BLaER1 (cell line): ENCODE measurements at regions not wholly inside any gene's neighbourhood (a gene's known extent, or its start where the extent isn't known, plus 50 kb on each side); places are given as distances from the start of the nearest gene placed in this dataset.

Experiments used
- H3K27ac ChIP-seq: shearing (Covaris generic); formaldehyde crosslinking; 2 replicates; pipeline ENCODE4 v1.8.1; 2022
- H3K27me3 ChIP-seq: shearing (Covaris generic); formaldehyde crosslinking; 2 replicates; pipeline ENCODE4 v1.8.1; 2022
- H3K36me3 ChIP-seq: shearing (Covaris generic); formaldehyde crosslinking; 2 replicates; pipeline ENCODE4 v1.8.1; 2022
- H3K4me1 ChIP-seq: shearing (Covaris generic); formaldehyde crosslinking; 2 replicates; pipeline ENCODE4 v1.8.1; 2022
- H3K4me2 ChIP-seq: shearing (Covaris generic); formaldehyde crosslinking; 2 replicates; pipeline ENCODE4 v1.8.1; 2022
- H3K4me3 ChIP-seq: shearing (Covaris generic); formaldehyde crosslinking; 2 replicates; pipeline ENCODE4 v1.8.1; 2022
- H3K9ac ChIP-seq: shearing (Covaris generic); formaldehyde crosslinking; 2 replicates; pipeline ENCODE4 v1.8.1; 2022
- H3K9me3 ChIP-seq: shearing (Covaris generic); formaldehyde crosslinking; 2 replicates; pipeline ENCODE4 v1.8.1; 2022
- H4K20me1 ChIP-seq: shearing (Covaris generic); formaldehyde crosslinking; 2 replicates; pipeline ENCODE4 v1.8.1; 2022
- Cebpa-rat ChIP-seq: shearing (Covaris generic); IDR thresholded peaks from 2 replicates; pipeline ENCODE4 v1.8.1; 2022

DNA sequence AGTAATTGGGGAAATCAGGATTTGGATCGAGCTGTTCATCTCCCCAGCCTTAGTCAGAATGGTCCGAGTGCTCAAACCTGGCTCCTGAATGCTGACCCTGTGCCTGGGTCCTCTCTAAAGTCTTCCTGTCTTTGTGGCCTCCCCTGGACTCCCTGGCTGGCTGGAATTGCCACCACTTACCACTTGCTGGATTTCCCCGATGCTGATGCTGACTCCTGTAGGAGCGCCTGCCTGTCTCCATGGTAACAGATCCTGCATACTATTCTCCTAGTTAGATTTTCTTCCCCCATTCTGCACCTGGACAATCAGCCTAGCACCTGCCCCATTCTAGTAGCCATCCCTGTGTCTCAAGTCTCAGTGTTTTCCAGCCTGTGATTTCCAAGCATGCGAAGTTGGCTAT lies 382.2 kb upstream of the ESRRG start:
- Histone ChIP-seq H3K36me3 (no peaks in the 10 kb centered on the region), H3K4me2 (no peak overlapping the region), H3K27me3 (no peaks in the 10 kb centered on the region), H3K4me3 (no peak overlapping the region), H3K27ac (no peak overlapping the region), H3K9me3 (no peaks in the 10 kb centered on the region), H3K4me1 (no peaks in the 10 kb centered on the region), H4K20me1 (no peaks in the 10 kb centered on the region), H3K9ac (no peak overlapping the region)
- no peak for TF ChIP-seq Cebpa-rat

DNA sequence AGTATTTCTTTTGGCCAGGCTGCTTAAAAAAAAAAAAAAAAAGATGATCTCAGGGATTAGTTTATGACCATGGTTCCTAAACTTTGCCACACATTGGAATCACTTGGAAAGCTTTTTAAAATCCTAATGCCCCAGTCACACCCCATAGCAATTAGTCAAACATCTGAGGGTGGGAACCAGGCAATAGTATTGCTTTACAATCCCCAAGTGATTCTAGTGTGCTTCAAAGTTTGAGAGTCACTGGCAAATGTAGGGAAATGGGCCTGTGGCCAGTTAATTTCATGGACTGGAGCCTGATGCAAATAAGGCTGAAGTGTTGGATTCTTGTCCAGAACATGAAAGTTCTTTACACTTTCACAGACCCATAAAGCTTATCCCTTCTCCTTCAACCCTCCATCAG lies 374.6 kb upstream of the ESRRG start:
- Histone ChIP-seq H3K4me3 (no peak overlapping the region), H4K20me1 (no peaks in the 10 kb centered on the region), H3K4me2 (no peak overlapping the region), H3K9me3 (no peaks in the 10 kb centered on the region), H3K9ac (no peak overlapping the region), H3K4me1 (no peaks in the 10 kb centered on the region), H3K27me3 (no peaks in the 10 kb centered on the region), H3K36me3 (no peaks in the 10 kb centered on the region), H3K27ac (no peak overlapping the region)
- no peak for TF ChIP-seq Cebpa-rat

DNA sequence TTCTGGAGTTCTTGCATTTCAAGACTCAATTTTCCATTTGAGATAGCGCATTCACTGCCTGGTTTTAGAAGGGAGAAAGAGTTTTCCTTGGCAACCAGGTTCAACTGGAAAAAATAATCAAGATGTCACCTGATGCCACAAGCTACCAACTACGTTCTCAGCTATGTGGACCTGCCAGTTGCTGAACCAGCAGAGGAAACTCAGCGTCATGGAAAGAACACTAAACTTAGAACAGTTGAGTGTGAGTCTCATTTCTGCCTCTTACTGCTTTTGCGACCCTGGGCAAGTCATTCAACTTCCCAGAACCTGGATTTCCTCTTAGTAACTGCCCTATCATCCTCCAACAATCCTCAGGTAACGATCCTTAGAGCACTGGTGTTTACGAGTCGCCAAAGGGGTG lies 373.0 kb upstream of the ESRRG start:
- TF ChIP-seq Cebpa-rat: no peak
- Histone ChIP-seq H3K9ac (no peak overlapping the region), H3K9me3 (no peaks in the 10 kb centered on the region), H3K4me3 (no peak overlapping the region), H3K4me2 (no peak overlapping the region), H3K27me3 (no peaks in the 10 kb centered on the region), H3K4me1 (no peaks in the 10 kb centered on the region), H4K20me1 (no peaks in the 10 kb centered on the region), H3K36me3 (no peaks in the 10 kb centered on the region), H3K27ac (no peak overlapping the region)

DNA sequence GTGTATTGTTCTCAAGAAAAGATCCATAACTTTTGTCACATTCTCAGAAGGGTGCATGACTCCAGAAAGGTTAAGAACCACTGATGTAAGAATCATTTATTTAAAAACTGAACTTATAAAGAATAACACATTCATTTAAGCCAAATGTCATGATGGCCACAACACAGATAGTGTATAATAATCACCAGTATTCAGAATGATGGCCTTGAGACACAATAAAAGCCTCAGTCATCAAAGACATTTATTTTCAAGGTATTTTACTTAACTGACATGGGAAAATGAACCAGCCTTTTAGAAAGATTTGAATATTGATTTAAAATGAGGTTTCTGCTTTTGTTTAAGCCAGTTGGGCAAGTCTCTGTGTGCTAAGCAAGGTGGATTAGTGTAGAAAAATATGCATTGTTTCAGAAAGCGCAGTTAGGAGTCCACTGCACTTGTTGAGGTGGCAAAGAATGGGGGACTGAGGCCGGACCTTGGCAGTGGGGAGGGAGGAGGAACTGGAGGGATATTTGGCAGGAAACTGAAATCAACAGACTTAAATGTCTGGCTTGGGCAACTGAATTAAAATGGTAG lies 371.9 kb upstream of the ESRRG start:
- H3K9me3 ChIP-seq: no peaks in the 10 kb centered on the region
- no peak overlapping the region for H3K4me2 ChIP-seq
- H4K20me1 ChIP-seq: no peaks in the 10 kb centered on the region
- no peak overlapping the region for H3K27ac ChIP-seq
- TF ChIP-seq Cebpa-rat: no peak
- no peaks in the 10 kb centered on the region for H3K4me1 ChIP-seq
- H3K4me3 ChIP-seq: no peak overlapping the region
- no peaks in the 10 kb centered on the region for H3K36me3 ChIP-seq
- no peak overlapping the region for H3K9ac ChIP-seq
- H3K27me3 ChIP-seq: no peaks in the 10 kb centered on the region

DNA sequence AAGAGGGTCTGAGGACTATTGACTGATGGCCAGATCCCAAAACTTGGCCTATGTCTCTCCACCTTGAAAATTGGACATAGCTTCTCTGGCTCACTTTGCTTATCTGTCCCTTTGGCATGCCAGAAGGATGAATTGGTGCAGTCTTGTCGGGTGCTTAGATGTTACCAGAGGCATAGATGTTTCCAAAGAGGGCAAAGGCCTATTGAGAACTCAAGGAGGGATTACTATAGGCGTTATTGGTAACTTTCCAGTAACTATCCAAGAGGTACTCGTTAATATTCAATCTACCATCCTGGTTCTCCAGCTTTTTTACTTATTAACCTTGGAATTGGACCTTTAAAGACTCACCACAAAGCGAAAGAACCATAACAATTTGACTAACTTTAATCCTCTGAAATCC lies 368.3 kb upstream of the ESRRG start:
- no peaks in the 10 kb centered on the region for H3K27me3 ChIP-seq
- H3K9ac ChIP-seq: no peak overlapping the region
- H3K4me1 ChIP-seq: no peaks in the 10 kb centered on the region
- no peaks in the 10 kb centered on the region for H3K36me3 ChIP-seq
- no peak for TF ChIP-seq Cebpa-rat
- H3K27ac ChIP-seq: no peak overlapping the region
- H3K4me3 ChIP-seq: no peak overlapping the region
- H4K20me1 ChIP-seq: no peaks in the 10 kb centered on the region
- H3K9me3 ChIP-seq: peaks cover 4% of the 10 kb centered on the region; the same call in 1 of the 2 replicates
- no peak overlapping the region for H3K4me2 ChIP-seq

DNA sequence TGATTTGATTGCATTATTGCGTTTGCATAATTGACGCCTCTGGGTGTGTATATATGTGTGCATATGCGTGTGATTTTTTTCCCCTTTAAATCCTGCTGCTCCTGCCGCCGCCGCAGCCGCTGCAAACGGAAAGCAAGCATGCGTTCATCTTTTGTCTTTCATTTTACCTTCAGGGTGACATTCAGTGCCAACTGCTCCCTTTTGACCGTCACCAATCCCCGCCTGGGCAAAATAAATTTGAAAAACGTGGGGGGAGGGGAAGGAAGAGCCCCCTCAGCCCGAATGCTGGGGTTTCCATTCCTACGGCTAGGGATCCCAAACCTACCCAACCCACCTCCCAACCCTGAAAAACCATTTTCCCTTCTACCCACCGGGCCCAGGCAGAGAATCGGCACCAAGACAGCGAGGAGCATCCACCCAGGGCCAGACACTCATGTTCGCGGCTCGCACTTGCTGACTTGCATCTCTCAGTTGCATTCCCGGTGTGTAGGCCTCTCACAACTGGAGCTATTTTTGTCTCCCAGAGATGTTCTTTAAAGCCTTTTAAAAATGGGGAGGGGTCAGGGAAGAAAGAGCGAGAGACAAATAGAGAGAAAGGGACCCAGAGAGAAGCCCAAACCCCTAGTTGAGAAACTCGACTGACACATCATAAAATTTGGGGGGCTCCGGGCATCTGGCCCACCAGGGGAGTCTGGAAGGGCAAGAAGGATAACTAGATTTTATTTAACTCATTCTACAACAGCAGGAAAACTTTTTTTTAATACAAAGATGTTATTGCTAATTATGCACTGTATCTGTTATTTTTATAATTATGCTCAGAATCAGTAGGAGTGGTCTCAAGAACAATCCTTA lies 367.1 kb upstream of the ESRRG start:
- Histone ChIP-seq H3K4me1 (no peaks in the 10 kb centered on the region), H3K4me3 (no peak overlapping the region), H3K9ac (no peak overlapping the region), H3K27ac (no peak overlapping the region), H3K27me3 (no peaks in the 10 kb centered on the region), H4K20me1 (no peaks in the 10 kb centered on the region), H3K36me3 (no peaks in the 10 kb centered on the region), H3K4me2 (no peak overlapping the region), H3K9me3 (peaks cover 4% of the 10 kb centered on the region; the same call in 1 of the 2 replicates)
- no peak for TF ChIP-seq Cebpa-rat

DNA sequence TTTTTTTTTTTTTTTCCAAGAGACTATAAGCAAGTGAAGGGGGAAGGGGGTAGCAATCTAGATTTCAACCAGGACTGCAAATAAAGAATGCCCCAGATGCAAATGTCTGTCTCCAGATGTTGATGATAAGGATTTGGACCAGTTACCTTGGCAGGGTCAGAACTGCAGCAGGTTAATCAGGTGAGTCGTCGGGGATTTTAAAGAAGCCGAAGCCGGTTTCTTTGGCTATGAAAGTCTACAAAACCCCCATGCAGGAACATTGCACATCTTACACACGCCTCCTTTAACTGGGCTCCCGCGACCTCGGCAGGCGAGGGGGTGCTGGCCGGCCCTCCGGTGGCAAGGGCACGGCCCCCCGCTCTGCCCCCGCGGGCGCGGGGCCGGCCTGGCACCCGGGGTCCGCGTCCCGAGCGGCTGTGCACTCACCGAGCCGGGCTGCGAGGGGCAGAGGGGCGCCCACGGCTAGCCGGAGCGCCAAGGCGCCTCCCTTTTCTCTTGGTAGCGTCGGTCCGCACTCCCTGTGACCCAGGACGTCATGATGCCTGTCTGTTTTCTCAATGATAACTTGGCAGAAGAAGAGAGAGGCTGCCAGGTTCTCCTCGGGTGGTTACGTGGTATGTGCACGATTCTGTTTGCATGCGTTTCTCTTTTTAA lies 366.3 kb upstream of the ESRRG start:
- H3K27me3 ChIP-seq: no peaks in the 10 kb centered on the region
- no peak overlapping the region for H3K9ac ChIP-seq
- TF ChIP-seq Cebpa-rat: no peak
- H3K4me1 ChIP-seq: no peaks in the 10 kb centered on the region
- peaks cover 4% of the 10 kb centered on the region; the same call in 1 of the 2 replicates for H3K9me3 ChIP-seq
- H3K4me3 ChIP-seq: no peak overlapping the region
- no peak overlapping the region for H3K27ac ChIP-seq
- H4K20me1 ChIP-seq: no peaks in the 10 kb centered on the region
- no peaks in the 10 kb centered on the region for H3K36me3 ChIP-seq
- no peak overlapping the region for H3K4me2 ChIP-seq

DNA sequence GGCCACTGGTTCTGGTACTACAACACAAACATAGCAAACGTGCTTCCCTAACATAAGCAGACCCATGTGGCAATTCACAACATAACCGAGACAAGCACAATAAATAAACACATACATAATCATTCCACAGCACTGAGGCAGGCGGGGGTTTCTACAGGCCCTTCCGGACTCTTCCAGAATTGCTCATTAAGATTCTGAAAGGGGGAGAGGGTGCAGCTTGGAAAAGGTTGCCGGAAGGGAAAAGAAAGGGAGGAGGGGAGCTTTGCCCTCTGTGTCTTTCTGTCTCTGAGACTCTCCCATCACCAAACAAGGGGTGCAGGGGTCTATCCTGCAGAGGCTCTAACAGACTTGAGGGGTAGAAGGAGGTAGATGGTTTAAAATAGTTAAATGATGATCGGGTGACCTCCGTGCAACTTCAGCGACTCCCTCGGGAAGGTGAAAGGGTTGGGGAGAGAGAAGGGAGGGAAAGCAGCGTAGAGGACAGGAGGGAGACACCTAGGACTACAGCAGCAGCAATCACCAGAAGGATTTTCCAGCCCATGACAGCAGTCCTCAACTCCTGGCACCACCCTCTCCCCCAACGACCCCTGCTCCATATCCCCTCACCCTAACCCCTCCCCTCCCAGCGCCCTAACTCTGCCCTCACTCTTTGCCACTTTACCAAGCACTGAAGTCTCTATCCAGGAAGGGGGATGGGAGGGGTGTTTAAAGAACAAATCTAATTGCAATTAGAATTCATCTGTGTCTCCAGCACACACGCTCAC lies 365.5 kb upstream of the ESRRG start:
- no peak for TF ChIP-seq Cebpa-rat
- H3K4me2 ChIP-seq: no peak overlapping the region

DNA sequence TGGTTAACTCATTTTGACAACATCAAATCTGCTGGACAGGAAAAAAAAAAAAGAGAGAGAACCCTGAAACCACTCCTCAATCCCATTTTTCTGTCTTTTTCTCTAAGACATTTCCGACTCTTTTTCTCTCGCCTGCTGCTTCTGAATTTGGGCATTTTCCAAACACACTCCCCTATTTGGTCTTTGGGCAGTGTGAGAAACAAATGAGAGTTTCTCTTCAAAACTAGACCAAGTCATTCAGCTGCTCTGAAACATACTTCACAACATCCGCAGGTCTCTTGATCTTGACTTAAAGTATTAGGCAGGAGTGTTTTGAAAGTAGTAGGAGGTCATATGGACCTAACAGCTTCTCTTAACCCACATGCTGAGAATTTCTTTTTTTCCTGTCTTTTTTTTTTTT lies 364.8 kb upstream of the ESRRG start:
- H3K36me3 ChIP-seq: no peaks in the 10 kb centered on the region
- H3K4me2 ChIP-seq: no peak overlapping the region
- H3K9me3 ChIP-seq: peaks cover 4% of the 10 kb centered on the region; the same call in 1 of the 2 replicates
- no peak overlapping the region for H3K9ac ChIP-seq
- no peak overlapping the region for H3K27ac ChIP-seq
- no peak overlapping the region for H3K4me3 ChIP-seq
- H3K4me1 ChIP-seq: no peaks in the 10 kb centered on the region
- no peaks in the 10 kb centered on the region for H4K20me1 ChIP-seq
- H3K27me3 ChIP-seq: no peaks in the 10 kb centered on the region
- no peak for TF ChIP-seq Cebpa-rat

More for the DNA sequence above, 365.5 kb upstream of the ESRRG start:
- Histone ChIP-seq H3K27me3 (no peaks in the 10 kb centered on the region), H3K4me3 (no peak overlapping the region), H3K27ac (no peak overlapping the region), H3K9me3 (peaks cover 4% of the 10 kb centered on the region; the same call in 1 of the 2 replicates), H3K9ac (no peak overlapping the region), H3K36me3 (no peaks in the 10 kb centered on the region), H4K20me1 (no peaks in the 10 kb centered on the region), H3K4me1 (no peaks in the 10 kb centered on the region)

DNA sequence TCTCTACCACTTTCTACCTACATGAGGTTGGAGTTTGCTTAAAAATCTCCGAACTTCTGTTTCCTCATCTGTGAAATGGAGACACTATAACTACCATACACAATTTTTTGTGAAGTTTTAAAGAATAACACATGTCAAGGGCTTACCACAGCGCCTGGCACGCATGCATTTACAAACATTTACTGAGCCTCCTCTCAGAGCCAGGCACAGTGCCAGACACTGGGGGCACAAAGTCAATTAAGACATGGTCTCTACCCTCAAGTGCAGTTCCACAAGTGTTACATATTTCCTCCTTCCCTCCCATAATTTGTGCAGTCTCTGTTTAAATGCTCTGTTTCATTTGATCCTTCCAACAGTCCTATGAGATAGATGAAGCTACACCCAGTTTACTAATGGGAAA lies 356.4 kb upstream of the ESRRG start:
- Histone ChIP-seq H3K4me3 (no peak overlapping the region), H3K36me3 (no peaks in the 10 kb centered on the region), H3K27me3 (no peaks in the 10 kb centered on the region), H3K4me2 (no peak overlapping the region), H3K27ac (no peak overlapping the region), H3K4me1 (no peaks in the 10 kb centered on the region), H3K9me3 (no peaks in the 10 kb centered on the region), H3K9ac (no peak overlapping the region), H4K20me1 (no peaks in the 10 kb centered on the region)
- TF ChIP-seq Cebpa-rat: no peak
